GM18868 (cell line): ENCODE measurements at regions not wholly inside any gene's neighbourhood (a gene's known extent, or its start where the extent isn't known, plus 50 kb on each side); places are given as distances from the start of the nearest gene placed in this dataset.
"Not testable (repeated sequence)": the region's sequence is repeated elsewhere in the genome, so short reads cannot be mapped to it uniquely, and the experiment has no call there.

Experiments
- ATAC-seq: cut with Tn5 transposase; IDR thresholded peaks from one replicate; pipeline ENCODE4 v1.9.1; 2021; ENCODE audit warnings: mild to moderate bottlenecking, moderate library complexity; ENCODE audit not compliant: unreplicated experiment

DNA sequence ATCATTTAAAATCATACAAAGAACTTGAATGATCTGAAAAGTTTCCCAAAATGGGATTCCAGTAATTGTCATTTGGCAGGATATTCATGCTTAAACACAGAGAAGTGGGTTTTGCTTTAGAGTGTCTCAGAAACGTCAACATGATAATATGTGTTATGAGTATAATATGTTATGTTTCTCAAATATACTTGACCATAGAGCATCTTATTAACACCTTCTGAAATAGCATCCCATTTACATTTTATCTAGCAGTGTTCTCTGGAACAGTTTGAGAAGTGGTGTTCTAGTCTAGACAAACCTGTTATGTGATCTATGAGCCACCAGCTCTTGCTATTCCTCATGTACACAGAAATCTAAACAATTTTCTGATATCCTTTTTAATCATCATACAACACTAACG lies 588.8 kb upstream of the PBX1 start:
- no peak for ATAC-seq

DNA sequence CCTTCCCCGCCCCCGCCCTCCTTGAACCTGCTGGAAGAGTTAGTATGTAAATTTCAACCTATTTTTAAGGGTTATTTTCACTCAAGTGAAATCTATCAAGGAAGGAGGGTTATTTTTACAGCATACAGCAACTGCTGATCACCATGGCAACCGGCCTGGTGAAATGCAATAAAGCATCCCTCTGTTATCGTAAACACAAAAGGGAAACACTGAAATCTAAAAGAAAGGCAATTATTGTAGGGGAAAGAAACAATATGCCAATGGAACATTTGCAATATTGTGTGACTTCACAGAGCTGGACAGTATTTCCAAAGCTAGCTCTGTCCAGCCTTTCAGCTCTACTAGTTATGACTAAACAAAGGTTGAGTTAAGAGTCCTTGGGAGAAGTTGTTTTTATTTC lies 588.3 kb upstream of the PBX1 start:
- no peak for ATAC-seq

DNA sequence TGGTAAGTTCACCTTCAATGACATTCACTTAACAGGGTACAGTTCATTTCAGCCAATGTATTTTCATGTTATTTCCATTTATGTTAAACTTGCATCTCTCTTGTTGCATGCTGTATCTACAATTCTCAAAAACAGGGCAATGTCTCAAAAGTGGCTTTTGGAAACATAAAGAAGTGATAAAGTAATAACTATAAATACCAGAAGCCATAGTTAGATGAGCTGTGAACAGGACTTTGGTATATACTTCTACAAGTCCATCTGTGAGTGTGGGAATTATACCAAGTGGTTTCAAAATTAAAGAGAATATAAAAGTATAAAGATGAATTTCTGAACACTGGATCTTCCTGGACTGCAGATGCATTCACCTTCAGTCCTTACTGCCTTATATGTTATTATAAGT lies 585.4 kb upstream of the PBX1 start:
- no peak for ATAC-seq

DNA sequence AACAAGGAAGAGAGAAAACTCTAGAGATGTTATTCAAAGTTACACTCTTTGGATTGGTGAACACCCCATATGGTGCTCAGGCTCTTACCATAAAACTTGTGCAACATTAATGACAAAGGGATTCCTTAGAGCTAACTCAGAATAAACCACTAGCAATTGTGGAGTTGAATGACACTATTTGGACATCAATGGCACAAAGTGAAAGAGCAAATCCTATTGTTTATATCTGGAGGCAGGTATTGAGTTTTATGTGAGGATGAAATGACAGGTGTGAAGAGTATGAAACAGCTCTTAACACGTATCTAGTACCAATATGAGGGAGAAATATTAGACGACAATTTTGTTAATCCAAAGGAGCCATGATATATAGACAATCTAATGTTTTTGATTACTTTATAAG lies 584.9 kb upstream of the PBX1 start:
- no peak for ATAC-seq

- no peak for ATAC-seq
These were observed 578.6 kb upstream of the PBX1 start for GRCh38 chr1:163980394-163980793.

- ATAC-seq, result no peak
These were observed 577.4 kb upstream of the PBX1 start for GRCh38 chr1:163981500-163982030.

GRCh38 chr1:163983097-163983496 lies 575.9 kb upstream of the PBX1 start:
- ATAC-seq, result no peak

- no peak for ATAC-seq
These were observed 573.3 kb upstream of the PBX1 start for GRCh38 chr1:163985700-163986099.

GRCh38 chr1:163999131-163999530 lies 559.9 kb upstream of the PBX1 start:
- ATAC-seq, result no peak

DNA sequence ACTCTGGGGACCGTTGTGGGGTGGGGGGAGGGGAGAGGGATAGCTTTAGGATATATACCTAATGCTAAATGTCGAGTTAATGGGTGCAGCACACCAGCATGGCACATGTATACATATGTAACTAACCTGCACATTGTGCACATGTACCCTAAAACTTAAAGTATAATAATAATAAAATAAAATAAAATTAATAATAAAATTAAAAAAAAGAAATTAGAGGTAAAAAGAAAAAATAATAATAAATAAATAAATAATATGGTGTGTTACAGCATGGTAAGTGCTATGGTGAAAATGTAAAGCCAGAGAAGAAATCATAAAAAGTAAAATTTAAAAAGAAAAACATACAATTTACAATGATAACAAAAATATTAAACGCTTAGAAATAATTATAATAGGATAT lies 552.8 kb upstream of the PBX1 start:
- not testable (repeated sequence) for ATAC-seq

DNA sequence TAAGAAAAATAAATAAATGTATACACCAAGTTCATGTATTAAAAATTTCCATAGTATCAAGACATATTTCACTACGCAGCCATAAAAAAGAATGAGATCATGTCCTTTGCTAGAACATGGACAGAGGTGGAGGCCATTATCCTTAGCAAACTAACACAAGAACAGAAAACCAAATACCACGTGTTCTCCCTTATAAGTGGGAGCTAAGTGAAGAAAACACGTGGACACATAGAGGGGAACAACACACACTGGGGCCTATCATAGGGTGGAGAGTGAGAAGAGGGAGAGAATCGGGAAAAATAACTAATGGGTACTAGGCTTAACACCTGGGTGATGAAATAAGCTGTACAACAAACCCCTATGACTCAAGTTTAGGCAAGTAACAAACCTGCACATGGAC lies 552.4 kb upstream of the PBX1 start:
- ATAC-seq, result no peak

DNA sequence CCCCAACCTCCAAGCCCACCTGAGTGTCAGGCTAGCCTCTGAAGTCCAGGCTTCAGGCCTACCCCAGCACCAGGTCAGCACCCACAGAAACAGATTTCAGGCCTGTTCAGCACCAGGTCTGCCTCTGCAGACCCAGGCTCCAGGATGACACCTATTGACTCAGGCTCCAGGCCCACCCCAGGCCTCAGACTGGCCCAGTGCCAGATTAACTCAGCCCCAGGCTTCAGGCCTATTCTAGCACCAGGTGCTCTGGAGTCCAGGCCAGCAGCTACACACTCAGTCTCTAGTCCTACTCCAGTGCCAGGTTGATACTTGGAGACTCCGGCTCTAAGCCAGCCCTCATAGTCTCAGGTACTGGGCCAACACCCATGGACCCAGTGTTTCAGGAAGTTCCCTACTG lies 541.7 kb upstream of the PBX1 start:
- ATAC-seq, result no peak

DNA sequence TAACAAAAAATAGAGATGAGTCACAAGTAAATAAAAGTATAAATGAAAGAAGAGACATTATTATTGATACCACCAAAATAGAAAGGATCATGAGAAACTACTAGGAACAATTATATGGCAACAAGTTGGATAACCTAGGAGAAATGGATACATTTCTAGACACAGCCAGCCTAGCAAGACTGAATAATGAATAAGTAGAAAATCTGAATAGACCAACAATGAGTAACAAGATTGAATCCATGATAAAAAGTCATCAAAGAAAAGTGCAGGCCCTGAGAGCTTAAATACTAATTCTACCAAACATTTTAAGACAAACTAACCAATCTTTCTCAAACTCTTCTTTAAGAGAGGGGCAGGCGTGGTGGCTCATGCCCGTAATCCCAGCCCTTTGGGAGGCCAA lies 538.6 kb upstream of the PBX1 start:
- no peak for ATAC-seq

DNA sequence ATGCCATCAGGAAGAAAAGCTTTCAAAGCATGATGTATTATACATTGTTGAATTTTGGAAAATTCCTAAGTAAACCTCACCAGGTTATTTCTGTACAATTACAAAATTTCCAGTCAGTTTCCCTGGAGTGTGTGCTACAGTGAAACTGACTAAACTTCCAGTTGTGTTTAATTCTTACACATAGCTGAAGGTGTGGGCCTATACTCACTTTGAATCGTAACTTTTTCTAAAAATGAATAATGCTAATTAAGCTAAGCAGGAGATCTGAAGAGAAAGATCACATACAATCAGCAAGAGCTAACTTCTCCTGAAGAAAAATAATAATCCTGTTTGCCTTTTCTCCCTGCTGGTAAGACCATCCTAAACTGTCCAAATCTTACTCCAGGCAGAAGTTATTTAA lies 537.2 kb upstream of the PBX1 start:
- ATAC-seq, result no peak

DNA sequence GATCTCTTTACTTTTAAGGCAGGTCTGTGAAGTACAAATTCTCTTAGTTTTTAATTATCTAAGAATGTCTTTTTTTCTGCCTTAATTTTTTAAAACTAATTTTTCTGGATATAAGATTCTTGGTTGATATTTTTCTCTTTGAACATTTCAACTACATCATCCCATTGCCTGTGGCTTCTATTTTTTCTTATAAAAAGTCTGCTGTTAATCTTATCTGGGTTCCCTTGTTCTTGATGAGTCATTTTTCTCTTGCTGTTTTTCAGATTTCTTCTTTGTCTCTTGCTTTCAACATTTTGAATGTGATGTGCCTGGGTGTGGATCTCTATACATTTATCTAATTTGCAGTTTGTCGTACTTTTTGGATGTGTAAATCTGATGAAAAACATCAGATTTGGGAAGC lies 525.2 kb upstream of the PBX1 start:
- ATAC-seq, result no peak

DNA sequence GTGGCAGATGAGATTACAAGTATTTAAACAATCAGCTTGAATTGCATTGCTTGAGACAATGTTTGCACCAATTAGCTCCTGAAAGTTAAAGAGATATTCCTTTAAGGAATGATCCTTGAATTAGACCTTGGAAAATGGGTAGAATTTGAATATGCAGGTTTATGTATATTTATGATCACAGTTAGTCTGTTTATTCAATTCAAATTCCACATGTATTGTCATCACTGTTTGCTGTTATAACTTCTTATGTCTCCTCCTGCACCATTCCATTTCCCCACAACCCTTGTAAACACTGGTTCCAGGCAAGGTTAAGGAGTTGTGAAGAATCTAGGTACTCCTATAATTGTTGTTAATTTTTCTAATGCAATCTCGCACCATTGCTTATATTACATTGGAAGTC lies 518.2 kb upstream of the PBX1 start:
- no peak for ATAC-seq

DNA sequence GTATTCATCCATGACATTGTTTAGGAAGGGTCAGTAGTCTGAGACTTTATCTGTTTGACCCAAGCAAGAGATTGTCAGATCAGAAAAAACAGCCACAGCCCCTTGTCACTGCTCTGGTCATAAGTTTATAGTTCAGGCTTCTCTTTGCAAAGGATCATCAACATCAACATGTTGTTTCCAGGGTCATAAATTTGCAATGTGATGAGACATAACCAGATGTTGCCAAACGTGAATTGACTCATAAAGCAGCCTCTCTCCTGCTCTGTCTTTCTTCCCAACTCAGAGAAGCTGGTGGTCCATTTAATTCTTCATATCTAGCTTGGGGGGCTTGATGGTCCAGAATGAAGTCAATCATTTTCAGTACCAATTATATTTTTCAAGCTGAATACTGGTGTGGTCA lies 507.2 kb upstream of the PBX1 start:
- no peak for ATAC-seq

- no peak for ATAC-seq
These were observed 504.7 kb upstream of the PBX1 start for GRCh38 chr1:164054331-164054730.

GRCh38 chr1:164058198-164058597 lies 500.8 kb upstream of the PBX1 start:
- ATAC-seq, result no peak

DNA sequence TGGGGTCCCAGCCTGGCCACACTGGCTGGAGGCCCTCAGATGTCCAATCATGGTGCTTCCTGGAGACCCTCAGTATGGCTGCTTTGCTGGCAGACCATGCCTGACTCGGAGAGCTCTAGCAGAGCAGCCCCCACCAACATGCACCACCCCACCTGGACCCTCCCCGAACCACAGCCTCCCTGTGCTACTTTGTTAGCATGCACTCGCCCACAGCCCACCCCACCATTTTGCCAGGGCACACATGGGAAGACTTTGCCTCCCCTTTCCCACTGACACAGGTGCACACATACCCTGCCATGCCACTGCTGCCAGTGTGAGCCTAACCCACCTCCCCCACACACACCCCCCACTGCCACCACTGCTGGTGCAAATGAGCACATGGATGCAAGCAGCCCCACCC lies 497.5 kb upstream of the PBX1 start:
- no peak for ATAC-seq

DNA sequence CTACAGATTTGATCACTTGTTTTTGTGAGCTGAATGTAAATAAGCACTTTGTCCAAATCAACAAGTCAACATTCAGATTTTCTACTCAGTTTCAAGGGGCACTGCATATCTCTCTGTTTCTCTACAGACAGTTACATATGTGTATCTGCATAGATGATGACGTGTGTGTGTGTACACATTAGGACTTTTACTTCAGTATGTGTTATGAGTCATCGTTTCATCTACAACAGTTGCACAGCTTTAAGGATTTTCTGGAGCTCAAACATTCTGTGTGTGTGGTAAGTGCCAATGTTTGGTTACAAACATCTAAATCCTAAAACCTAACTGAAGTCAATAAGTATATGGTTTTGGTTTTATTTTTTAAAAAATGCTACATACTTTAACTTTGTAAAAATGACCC lies 494.5 kb upstream of the PBX1 start:
- peak; percentile 50 for ATAC-seq

GRCh38 chr1:164071288-164071687 lies 487.7 kb upstream of the PBX1 start:
- no peak for ATAC-seq

- ATAC-seq, result no peak
These were observed 472.2 kb upstream of the PBX1 start for GRCh38 chr1:164086832-164087231.
